Left renal pelvis (tissue), 4 donors: ENCODE measurements at regions not wholly inside any gene's neighbourhood (a gene's known extent, or its start where the extent isn't known, plus 50 kb on each side); places are given as distances from the start of the nearest gene placed in this dataset.
A peak's percentile ranks its signal among the peaks of the same experiment; 100 is the strongest.

Source experiments
- DNase-seq, 4 donors: peaks; one replicate each; pipeline ENCODE4 v3.0.0-alpha.2; 2013; ENCODE audit warnings: low read depth in 4 of 4, low spot score in 3 of 4

GRCh38 chr7:46143949-46144917 lies 223.2 kb upstream of the IGFBP3 start:
- DNase-seq, result no peak

- no peak for DNase-seq
These were observed 222.3 kb upstream of the IGFBP3 start for GRCh38 chr7:46143421-46143820.

GRCh38 chr7:46139079-46139478 lies 218.0 kb upstream of the IGFBP3 start:
- no peak for DNase-seq

- DNase-seq, result no peak
These were observed 216.7 kb upstream of the IGFBP3 start for GRCh38 chr7:46137725-46138124.

GRCh38 chr7:46135557-46135956 lies 214.5 kb upstream of the IGFBP3 start:
- no peak for DNase-seq

- no peak for DNase-seq
These were observed 213.7 kb upstream of the IGFBP3 start for GRCh38 chr7:46134795-46135194.

- DNase-seq, result no peak
These were observed 213.3 kb upstream of the IGFBP3 start for GRCh38 chr7:46134385-46134784.

GRCh38 chr7:46133751-46134150 lies 212.7 kb upstream of the IGFBP3 start:
- no peak for DNase-seq

GRCh38 chr7:46133072-46133471 lies 212.0 kb upstream of the IGFBP3 start:
- no peak for DNase-seq

GRCh38 chr7:46131916-46132795 lies 211.1 kb upstream of the IGFBP3 start:
- DNase-seq, result peak in 3 of 4 donors; percentile 42 to 59 (median 44)

- DNase-seq, result no peak
These were observed 208.8 kb upstream of the IGFBP3 start for GRCh38 chr7:46129831-46130230.

GRCh38 chr7:46127814-46128213 lies 206.7 kb upstream of the IGFBP3 start:
- DNase-seq, result no peak

- DNase-seq, result no peak
These were observed 205.7 kb upstream of the IGFBP3 start for GRCh38 chr7:46126675-46127300.

- DNase-seq, result no peak
These were observed 202.8 kb upstream of the IGFBP3 start for GRCh38 chr7:46123756-46124343.

GRCh38 chr7:46115410-46115809 lies 194.3 kb upstream of the IGFBP3 start:
- no peak for DNase-seq

GRCh38 chr7:46109437-46109836 lies 188.4 kb upstream of the IGFBP3 start:
- DNase-seq, result no peak

GRCh38 chr7:46108272-46108671 lies 187.2 kb upstream of the IGFBP3 start:
- no peak for DNase-seq

GRCh38 chr7:46107610-46108217 lies 186.6 kb upstream of the IGFBP3 start:
- DNase-seq, result no peak

GRCh38 chr7:46100521-46100920 lies 179.4 kb upstream of the IGFBP3 start:
- DNase-seq, result no peak

- no peak for DNase-seq
These were observed 178.0 kb upstream of the IGFBP3 start for GRCh38 chr7:46099076-46099475.
